ENCODE measurements at regions not wholly inside any gene's neighbourhood (a gene's known extent, or its start where the extent isn't known, plus 50 kb on each side); places are given as distances from the start of the nearest gene placed in this dataset.

DNA sequence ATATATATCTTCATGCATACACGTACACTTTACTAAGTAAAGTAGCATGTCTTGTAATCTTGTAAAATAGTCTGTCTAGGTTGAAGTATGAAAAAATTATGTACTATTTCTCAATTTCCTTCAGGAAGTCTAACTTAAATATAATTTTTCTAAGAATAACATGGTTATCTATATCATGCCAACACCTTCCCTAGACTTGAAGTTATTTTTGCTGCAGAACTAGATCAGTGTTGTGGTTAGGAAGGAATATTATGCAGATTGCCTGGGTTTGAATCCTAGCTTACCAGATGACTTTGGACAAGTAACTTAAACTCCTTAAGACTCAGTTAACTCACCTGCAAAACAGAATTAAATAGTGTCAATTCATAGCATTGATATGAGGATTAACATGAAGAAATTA, 142.2 kb upstream of the SEMA3A start:
- TF ChIP-seq, protein P1, sequence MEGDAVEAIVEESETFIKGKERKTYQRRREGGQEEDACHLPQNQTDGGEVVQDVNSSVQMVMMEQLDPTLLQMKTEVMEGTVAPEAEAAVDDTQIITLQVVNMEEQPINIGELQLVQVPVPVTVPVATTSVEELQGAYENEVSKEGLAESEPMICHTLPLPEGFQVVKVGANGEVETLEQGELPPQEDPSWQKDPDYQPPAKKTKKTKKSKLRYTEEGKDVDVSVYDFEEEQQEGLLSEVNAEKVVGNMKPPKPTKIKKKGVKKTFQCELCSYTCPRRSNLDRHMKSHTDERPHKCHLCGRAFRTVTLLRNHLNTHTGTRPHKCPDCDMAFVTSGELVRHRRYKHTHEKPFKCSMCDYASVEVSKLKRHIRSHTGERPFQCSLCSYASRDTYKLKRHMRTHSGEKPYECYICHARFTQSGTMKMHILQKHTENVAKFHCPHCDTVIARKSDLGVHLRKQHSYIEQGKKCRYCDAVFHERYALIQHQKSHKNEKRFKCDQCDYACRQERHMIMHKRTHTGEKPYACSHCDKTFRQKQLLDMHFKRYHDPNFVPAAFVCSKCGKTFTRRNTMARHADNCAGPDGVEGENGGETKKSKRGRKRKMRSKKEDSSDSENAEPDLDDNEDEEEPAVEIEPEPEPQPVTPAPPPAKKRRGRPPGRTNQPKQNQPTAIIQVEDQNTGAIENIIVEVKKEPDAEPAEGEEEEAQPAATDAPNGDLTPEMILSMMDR (IDR thresholded peaks at IDR 0.05), result no peak
- no peak for TF ChIP-seq POLR2A (IDR thresholded peaks at IDR 0.05)

Data from tibial nerve (tissue), 3 donors.